HCT116 (cell line): ENCODE measurements at regions not wholly inside any gene's neighbourhood (a gene's known extent, or its start where the extent isn't known, plus 50 kb on each side); places are given as distances from the start of the nearest gene placed in this dataset.

Experiments used
- EZH2phosphoT487 ChIP-seq: fragments of 200-600 bp; IDR thresholded peaks from 2 replicates; pipeline ENCODE4 v1.6.1; 2018; ENCODE audit warnings: antibody characterized with exemption, borderline replicate concordance
- POLR2A ChIP-seq: IDR thresholded peaks from 2 replicates; pipeline ENCODE4 v1.7.0; 2011; ENCODE audit warnings: borderline replicate concordance; ENCODE audit not compliant: insufficient read depth, insufficient read length; ENCODE audit errors: extremely low read depth
- POLR2AphosphoS5 ChIP-seq: IDR thresholded peaks from 2 replicates; pipeline ENCODE4 v1.6.1; 2011; ENCODE audit warnings: mild to moderate bottlenecking, low read depth, low read length, moderate library complexity
- TF ChIP-seq, protein P1 (sequence below), 3 experiments: fragments of 200-600 bp in 1 of 3; sonication (generic) in 1 of 3; IDR thresholded peaks in 2 of 3; conservative IDR thresholded peaks in 1 of 3; 2 replicates each; pipeline ENCODE4 v1.5.1; 2012 to 2017; ENCODE audit warnings: low read depth in 2 of 3, low read length in 2 of 3, antibody characterized with exemption in 1 of 3, borderline replicate concordance in 1 of 3, control low read depth in 1 of 3, mild to moderate bottlenecking in 1 of 3, mixed read lengths in 1 of 3, mixed run types in 1 of 3, moderate library complexity in 1 of 3; ENCODE audit not compliant: insufficient read depth in 1 of 3

DNA sequence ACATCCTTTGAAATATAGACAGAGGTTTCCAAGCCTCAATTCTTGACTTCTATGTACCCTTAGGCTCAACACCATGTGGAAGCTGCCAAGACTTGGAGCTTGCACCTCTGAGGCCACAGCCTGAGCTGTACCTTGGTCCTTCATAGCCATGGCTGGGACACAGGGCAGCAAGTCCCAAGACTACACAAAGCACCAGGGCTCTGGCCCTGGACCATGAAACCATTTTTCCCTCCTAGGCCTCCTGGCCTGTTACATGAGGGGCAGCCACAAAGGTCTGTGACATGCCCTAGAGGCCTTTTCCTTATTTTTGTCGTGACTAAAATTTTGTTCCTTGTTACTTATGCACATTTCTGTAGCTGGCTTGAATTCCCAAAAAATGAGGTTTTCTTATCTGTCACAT lies 953.1 kb upstream of the ADGRL4 start:
- TF ChIP-seq POLR2AphosphoS5, result no peak
- TF ChIP-seq, protein P1, sequence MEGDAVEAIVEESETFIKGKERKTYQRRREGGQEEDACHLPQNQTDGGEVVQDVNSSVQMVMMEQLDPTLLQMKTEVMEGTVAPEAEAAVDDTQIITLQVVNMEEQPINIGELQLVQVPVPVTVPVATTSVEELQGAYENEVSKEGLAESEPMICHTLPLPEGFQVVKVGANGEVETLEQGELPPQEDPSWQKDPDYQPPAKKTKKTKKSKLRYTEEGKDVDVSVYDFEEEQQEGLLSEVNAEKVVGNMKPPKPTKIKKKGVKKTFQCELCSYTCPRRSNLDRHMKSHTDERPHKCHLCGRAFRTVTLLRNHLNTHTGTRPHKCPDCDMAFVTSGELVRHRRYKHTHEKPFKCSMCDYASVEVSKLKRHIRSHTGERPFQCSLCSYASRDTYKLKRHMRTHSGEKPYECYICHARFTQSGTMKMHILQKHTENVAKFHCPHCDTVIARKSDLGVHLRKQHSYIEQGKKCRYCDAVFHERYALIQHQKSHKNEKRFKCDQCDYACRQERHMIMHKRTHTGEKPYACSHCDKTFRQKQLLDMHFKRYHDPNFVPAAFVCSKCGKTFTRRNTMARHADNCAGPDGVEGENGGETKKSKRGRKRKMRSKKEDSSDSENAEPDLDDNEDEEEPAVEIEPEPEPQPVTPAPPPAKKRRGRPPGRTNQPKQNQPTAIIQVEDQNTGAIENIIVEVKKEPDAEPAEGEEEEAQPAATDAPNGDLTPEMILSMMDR (IDR thresholded peaks at IDR 0.05 in 2 of 3, conservative IDR thresholded peaks at IDR 0.05 in 1 of 3; ENCODE audit: borderline replicate concordance in 1 of 3, insufficient read depth in 1 of 3, low read depth in 2 of 3, low read length in 2 of 3), result no peak
- TF ChIP-seq EZH2phosphoT487, result no peak
- TF ChIP-seq POLR2A, result no peak
